GM23248 (cell line): ENCODE measurements at regions not wholly inside any gene's neighbourhood (a gene's known extent, or its start where the extent isn't known, plus 50 kb on each side); places are given as distances from the start of the nearest gene placed in this dataset.

Experiments used
- EZH2 ChIP-seq: fragments of 200-600 bp; sonication (generic); IDR thresholded peaks from 2 replicates; pipeline ENCODE4 v1.6.1; 2018; ENCODE audit warnings: antibody characterized with exemption, mild to moderate bottlenecking; ENCODE audit not compliant: insufficient read depth, poor library complexity, severe bottlenecking
- EZH2phosphoT487 ChIP-seq: fragments of 200-600 bp; sonication (generic); IDR thresholded peaks from 2 replicates; pipeline ENCODE4 v1.6.1; 2018; ENCODE audit warnings: antibody characterized with exemption, moderate library complexity, mild to moderate bottlenecking, low read depth; ENCODE audit not compliant: insufficient read depth

- TF ChIP-seq EZH2, result no peak
- no peak for TF ChIP-seq EZH2phosphoT487
Measured at GRCh38 chr6:167676000-167676665, 150.6 kb upstream of the AFDN start.
